ENCODE measurements at regions not wholly inside any gene's neighbourhood (a gene's known extent, or its start where the extent isn't known, plus 50 kb on each side); places are given as distances from the start of the nearest gene placed in this dataset.

DNA sequence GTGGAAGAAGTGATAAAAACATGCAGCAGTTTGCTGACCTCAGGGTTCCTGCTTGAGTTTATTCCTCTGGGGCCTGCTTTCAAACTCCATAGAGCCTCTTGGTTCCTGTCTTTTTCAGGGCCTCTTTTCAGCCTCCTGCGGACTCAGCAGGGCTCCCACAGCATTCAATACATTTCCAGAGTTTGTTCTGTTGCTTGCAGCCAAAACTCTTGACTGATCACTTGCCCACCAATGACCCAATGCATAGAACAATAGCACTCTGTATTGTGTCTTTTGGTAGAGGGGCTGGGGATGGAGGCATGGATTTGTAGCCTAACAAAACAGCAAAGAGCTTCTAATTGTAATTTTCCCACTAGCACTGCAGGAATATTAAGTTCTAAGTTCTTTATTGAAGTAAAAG lies 50.8 kb upstream of the CREB5 start:
- DNase-seq (ENCODE audit: low read depth, low spot score) = no peak

- no peak for DNase-seq (ENCODE audit: low read depth, low spot score)
Measured at GRCh38 chr7:28362182-28362581, 50.1 kb upstream of the CREB5 start.
